ENCODE measurements at regions not wholly inside any gene's neighbourhood (a gene's known extent, or its start where the extent isn't known, plus 50 kb on each side); places are given as distances from the start of the nearest gene placed in this dataset.
"Not testable (repeated sequence)": the region's sequence is repeated elsewhere in the genome, so short reads cannot be mapped to it uniquely, and the experiment has no call there.

GRCh38 chr5:62222305-62222704 is 83.7 kb upstream of the KIF2A start:
- not testable (repeated sequence) for DNase-seq (ENCODE audit: low read depth in 2 of 2)

- DNase-seq (ENCODE audit: low read depth in 2 of 2): peak; percentile 57 to 62
Observed at GRCh38 chr5:62223312-62223670, 82.7 kb upstream of the KIF2A start.

GRCh38 chr5:62224987-62225601 is 80.9 kb upstream of the KIF2A start:
- DNase-seq (ENCODE audit: low read depth in 2 of 2): not testable (repeated sequence)

- not testable (repeated sequence) for DNase-seq (ENCODE audit: low read depth in 2 of 2)
Observed at GRCh38 chr5:62230876-62231388, 75.1 kb upstream of the KIF2A start.

GRCh38 chr5:62231576-62231975 is 74.4 kb upstream of the KIF2A start:
- no peak for DNase-seq (ENCODE audit: low read depth in 2 of 2)

GRCh38 chr5:62232218-62232617 is 73.8 kb upstream of the KIF2A start:
- not testable (repeated sequence) for DNase-seq (ENCODE audit: low read depth in 2 of 2)

GRCh38 chr5:62233083-62234046 is 72.6 kb upstream of the KIF2A start:
- DNase-seq (ENCODE audit: low read depth in 2 of 2): not testable (repeated sequence)

- peak in 1 of 2 experiments; percentile 33 for DNase-seq (ENCODE audit: low read depth in 2 of 2)
Observed at GRCh38 chr5:62236593-62236992, 69.4 kb upstream of the KIF2A start.

GRCh38 chr5:62237944-62238343 is 68.1 kb upstream of the KIF2A start:
- not testable (repeated sequence) for DNase-seq (ENCODE audit: low read depth in 2 of 2)

- DNase-seq (ENCODE audit: low read depth in 2 of 2): not testable (repeated sequence)
Observed at GRCh38 chr5:62238584-62238983, 67.4 kb upstream of the KIF2A start.

- DNase-seq (ENCODE audit: low read depth in 2 of 2): not testable (repeated sequence)
Observed at GRCh38 chr5:62240494-62240893, 65.5 kb upstream of the KIF2A start.

GRCh38 chr5:62242000-62242399 is 64.0 kb upstream of the KIF2A start:
- not testable (repeated sequence) for DNase-seq (ENCODE audit: low read depth in 2 of 2)

GRCh38 chr5:62243046-62243445 is 63.0 kb upstream of the KIF2A start:
- DNase-seq (ENCODE audit: low read depth in 2 of 2): not testable (repeated sequence)

- DNase-seq (ENCODE audit: low read depth in 2 of 2): not testable (repeated sequence)
Observed at GRCh38 chr5:62248192-62248591, 57.8 kb upstream of the KIF2A start.

- DNase-seq (ENCODE audit: low read depth in 2 of 2): not testable (repeated sequence)
Observed at GRCh38 chr5:62250085-62250484, 55.9 kb upstream of the KIF2A start.

- DNase-seq (ENCODE audit: low read depth in 2 of 2): not testable (repeated sequence)
Observed at GRCh38 chr5:62250919-62251318, 55.1 kb upstream of the KIF2A start.

- DNase-seq (ENCODE audit: low read depth in 2 of 2): not testable (repeated sequence)
Observed at GRCh38 chr5:62252519-62252918, 53.5 kb upstream of the KIF2A start.

GRCh38 chr5:62255551-62255950 is 50.5 kb upstream of the KIF2A start:
- DNase-seq (ENCODE audit: low read depth in 2 of 2): not testable (repeated sequence)

GRCh38 chr5:62256161-62257019 is 49.6 kb upstream of the KIF2A start:
- DNase-seq (ENCODE audit: low read depth in 2 of 2): no peak

All from stimulated activated CD4-positive, alpha-beta T cell treated with anti-CD3 and anti-CD28 coated beads, Interleukin-12 subunit alpha, Interleukin-12 subunit beta, amount 100 ng/mL, for 24 hours (primary cell).